ENCODE measurements at regions not wholly inside any gene's neighbourhood (a gene's known extent, or its start where the extent isn't known, plus 50 kb on each side); places are given as distances from the start of the nearest gene placed in this dataset.

DNA sequence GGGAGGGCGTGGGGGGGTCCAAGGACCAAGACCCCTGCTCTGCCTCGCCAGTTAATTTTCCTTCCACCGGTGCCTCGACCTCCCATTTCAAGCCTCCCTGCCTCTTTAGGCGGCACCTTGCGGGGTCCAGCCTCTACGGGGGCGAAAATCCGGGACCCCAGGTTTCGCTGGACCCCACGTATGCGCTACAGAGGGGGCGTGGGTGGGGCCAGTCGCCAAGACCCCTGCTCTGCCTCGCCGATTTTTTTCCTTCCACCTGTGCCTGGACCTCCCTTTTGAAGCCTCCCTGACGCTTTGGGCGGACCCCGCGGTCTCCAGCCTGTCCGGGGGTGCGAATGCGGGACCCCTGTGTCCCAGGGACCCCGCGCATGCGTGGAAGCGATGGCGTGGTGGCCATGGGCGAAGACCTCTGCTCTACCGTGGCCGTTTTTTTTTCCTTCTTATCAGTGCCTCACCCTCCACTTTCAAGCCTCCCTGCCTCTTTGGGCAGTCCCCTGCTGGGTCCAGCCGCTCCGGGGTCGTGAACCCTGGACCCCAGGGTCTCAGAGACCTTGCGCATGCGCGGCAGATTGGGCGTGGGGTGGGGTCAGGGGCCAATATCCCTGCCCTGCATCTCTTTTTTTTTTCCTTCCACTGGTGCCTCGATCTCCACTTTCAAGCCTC, 324.2 kb downstream of the ALG10 start:
- no peak for DNase-seq (ENCODE audit: low spot score in 2 of 2)
- no peaks in the 10 kb centered on the region for H3K4me1 ChIP-seq
- no peaks in the 10 kb centered on the region for H3K36me3 ChIP-seq
- no peak overlapping the region for H3K4me3 ChIP-seq
- TF ChIP-seq, protein P1, sequence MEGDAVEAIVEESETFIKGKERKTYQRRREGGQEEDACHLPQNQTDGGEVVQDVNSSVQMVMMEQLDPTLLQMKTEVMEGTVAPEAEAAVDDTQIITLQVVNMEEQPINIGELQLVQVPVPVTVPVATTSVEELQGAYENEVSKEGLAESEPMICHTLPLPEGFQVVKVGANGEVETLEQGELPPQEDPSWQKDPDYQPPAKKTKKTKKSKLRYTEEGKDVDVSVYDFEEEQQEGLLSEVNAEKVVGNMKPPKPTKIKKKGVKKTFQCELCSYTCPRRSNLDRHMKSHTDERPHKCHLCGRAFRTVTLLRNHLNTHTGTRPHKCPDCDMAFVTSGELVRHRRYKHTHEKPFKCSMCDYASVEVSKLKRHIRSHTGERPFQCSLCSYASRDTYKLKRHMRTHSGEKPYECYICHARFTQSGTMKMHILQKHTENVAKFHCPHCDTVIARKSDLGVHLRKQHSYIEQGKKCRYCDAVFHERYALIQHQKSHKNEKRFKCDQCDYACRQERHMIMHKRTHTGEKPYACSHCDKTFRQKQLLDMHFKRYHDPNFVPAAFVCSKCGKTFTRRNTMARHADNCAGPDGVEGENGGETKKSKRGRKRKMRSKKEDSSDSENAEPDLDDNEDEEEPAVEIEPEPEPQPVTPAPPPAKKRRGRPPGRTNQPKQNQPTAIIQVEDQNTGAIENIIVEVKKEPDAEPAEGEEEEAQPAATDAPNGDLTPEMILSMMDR (IDR thresholded peaks at IDR 0.05), result no peak
- peaks cover 0 to 11% of the 10 kb centered on the region in 2 donors for H3K9me3 ChIP-seq
- H3K27me3 ChIP-seq, result no peaks in the 10 kb centered on the region
- intact Hi-C loops (cut with DNase I), result no loop called here
- H3K27ac ChIP-seq, result no peak overlapping the region

DNA sequence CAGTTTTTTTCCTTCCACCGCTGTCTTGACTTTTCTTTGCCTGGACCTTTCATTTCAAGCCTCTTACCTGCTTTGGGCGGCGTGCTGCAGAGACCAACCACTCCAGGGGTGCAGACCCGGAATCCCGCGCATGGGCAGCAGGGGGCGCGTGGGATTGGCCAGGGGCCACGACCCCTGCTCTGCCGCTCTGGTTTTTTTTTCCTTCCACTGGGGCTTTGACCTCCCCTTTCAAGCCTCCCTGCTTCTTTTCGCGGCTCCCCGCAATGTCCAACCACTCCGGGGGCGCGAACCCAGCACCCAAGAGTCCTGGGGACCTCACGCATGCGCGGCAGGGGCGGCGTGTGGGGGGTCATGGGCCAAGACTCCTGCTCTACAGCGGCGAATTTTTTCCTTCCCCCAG, 325.1 kb downstream of the ALG10 start:
- Histone ChIP-seq H3K27me3 (no peaks in the 10 kb centered on the region), H3K36me3 (no peaks in the 10 kb centered on the region), H3K27ac (no peak overlapping the region), H3K9me3 (peaks cover 0 to 11% of the 10 kb centered on the region in 2 donors), H3K4me1 (no peaks in the 10 kb centered on the region), H3K4me3 (no peak overlapping the region)
- intact Hi-C loops (cut with DNase I), result no loop called here
- TF ChIP-seq, protein P1 (IDR thresholded peaks at IDR 0.05), result no peak
- no peak for DNase-seq (ENCODE audit: low spot score in 2 of 2)

DNA sequence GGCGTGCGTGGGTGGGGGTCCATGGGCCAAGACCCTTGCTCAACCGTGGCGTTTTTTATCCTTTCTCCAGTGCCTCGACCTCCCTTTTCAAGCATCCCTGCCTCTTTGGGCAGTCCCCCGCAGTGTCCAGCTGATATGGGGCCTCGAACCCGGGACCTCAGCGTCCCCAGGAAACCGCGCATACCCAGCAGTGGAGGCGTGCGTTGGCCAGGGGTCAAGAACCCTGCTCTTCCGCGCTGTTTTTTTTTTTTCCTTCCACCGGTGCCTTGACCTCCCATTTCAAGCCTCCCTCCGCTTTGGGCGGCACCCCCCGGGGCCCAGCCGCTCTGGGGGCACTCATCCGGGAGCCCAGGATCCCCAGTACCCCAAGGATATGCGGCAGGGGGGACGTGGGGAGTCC, 325.8 kb downstream of the ALG10 start:
- no peak overlapping the region for H3K27ac ChIP-seq
- TF ChIP-seq, protein P1 (IDR thresholded peaks at IDR 0.05), result no peak
- H3K4me3 ChIP-seq, result no peak overlapping the region
- no peaks in the 10 kb centered on the region for H3K27me3 ChIP-seq
- no peak for DNase-seq (ENCODE audit: low spot score in 2 of 2)
- H3K9me3 ChIP-seq, result peaks cover 0 to 11% of the 10 kb centered on the region in 2 donors
- intact Hi-C loops (cut with DNase I), result no loop called here
- no peaks in the 10 kb centered on the region for H3K4me1 ChIP-seq
- H3K36me3 ChIP-seq, result no peaks in the 10 kb centered on the region

DNA sequence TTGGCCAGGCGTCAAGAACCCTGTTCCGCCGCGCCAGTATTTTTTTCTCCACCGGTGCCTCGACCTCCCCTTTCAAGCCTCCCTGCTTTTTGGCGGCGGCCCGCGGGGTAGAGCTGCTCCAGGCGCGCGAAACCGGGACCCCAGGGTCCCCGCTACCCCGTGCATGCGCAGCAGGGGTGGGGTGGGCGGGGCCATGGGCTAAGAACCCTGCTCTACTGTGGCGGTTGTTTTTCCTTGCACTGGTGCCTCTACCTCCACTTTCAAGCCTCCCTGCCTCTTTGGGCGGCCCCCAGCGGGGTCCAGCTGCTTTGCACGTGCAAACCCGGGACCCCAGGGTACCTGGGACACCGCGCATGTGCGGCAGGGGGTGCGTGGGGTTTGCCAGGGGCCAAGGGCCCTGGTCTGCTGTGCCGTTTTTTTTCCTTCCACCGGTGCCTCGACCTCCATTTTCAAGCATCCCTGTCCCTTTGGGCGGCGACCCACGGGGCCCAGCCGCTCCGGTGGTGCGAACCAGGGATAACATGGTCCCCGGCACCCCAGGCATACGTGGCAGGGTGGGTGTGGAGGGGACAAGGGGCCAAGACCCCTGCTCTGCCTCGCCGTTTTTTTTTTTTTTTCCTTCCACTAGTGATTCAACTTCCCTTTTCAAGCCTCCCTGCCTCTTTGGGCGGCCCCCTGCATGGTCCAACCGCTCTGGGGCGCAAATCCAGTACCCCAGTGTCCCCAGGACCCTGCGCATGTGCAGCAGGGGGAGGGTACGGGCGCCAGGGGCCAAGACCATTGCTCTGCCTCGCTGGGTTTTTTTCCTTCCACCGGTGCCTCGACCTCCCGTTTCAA, 326.8 kb downstream of the ALG10 start:
- no peaks in the 10 kb centered on the region for H3K4me1 ChIP-seq
- no peak overlapping the region for H3K4me3 ChIP-seq
- no peak for DNase-seq (ENCODE audit: low spot score in 2 of 2)
- intact Hi-C loops (cut with DNase I), result no loop called here
- no peaks in the 10 kb centered on the region for H3K36me3 ChIP-seq
- H3K9me3 ChIP-seq, result peaks cover 0 to 11% of the 10 kb centered on the region in 2 donors
- TF ChIP-seq, protein P1 (IDR thresholded peaks at IDR 0.05), result no peak
- H3K27me3 ChIP-seq, result no peaks in the 10 kb centered on the region
- H3K27ac ChIP-seq, result no peak overlapping the region

DNA sequence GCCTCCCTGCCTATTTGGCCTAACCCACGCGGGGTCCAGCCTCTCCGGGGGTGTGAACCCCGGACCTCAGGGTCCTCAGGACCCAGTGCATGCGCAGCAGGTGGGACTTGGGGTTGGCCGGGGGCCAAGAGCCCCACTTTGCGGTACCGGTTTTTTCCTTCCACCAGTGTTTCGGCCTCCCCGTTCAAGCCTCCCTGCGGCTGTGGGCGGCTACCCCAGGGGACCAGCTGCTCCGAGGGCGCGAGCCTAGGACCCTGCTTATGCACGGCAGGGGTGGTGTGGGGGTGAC, 327.3 kb downstream of the ALG10 start:
- TF ChIP-seq, protein P1 (IDR thresholded peaks at IDR 0.05), result no peak
- no peak overlapping the region for H3K4me3 ChIP-seq
- no peaks in the 10 kb centered on the region for H3K27me3 ChIP-seq
- H3K4me1 ChIP-seq, result no peaks in the 10 kb centered on the region
- H3K36me3 ChIP-seq, result no peaks in the 10 kb centered on the region
- intact Hi-C loops (cut with DNase I), result no loop called here
- peaks cover 5 to 11% of the 10 kb centered on the region in 2 donors for H3K9me3 ChIP-seq
- DNase-seq (ENCODE audit: low spot score in 2 of 2), result no peak
- no peak overlapping the region for H3K27ac ChIP-seq

Data from ascending aorta (tissue), 2 donors.